ENCODE measurements at regions not wholly inside any gene's neighbourhood (a gene's known extent, or its start where the extent isn't known, plus 50 kb on each side); places are given as distances from the start of the nearest gene placed in this dataset.

DNA sequence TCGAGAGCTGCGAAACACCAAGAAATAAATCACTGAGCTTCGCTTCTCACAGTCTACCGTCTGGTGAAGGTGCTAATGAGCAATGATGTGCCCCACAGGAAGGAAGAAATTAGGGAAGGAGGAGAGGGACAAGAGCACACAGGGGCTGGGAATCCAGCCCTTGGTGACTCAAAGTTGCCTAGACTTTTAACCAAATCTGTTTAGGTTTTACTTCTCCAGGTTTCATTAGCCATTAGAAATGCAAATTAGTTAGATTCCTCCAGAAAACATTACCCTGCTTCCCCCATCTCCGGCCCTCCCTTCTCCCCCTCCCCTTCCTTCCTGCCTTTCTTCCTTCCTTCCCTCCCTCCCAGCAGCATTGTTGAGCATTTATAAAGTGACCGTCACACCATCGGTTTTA is 59.3 kb upstream of the UBE2E1 start:
- no peak overlapping the region for H3K4me3 ChIP-seq (ENCODE audit: low read length)
- no peaks in the 10 kb centered on the region for H3K9me3 ChIP-seq (ENCODE audit: low read length)
- no peak overlapping the region for H3K27ac ChIP-seq (ENCODE audit: low read length)
- H3K4me2 ChIP-seq (ENCODE audit: low read length) = no peak overlapping the region
- no peak overlapping the region for H2AFZ ChIP-seq (ENCODE audit: low read depth, low read length)
- no peaks in the 10 kb centered on the region for H3K36me3 ChIP-seq (ENCODE audit: insufficient read depth, low read length)
- peaks cover 23% of the 10 kb centered on the region for H3K27me3 ChIP-seq (ENCODE audit: insufficient read depth, low read depth, low read length)
- TF ChIP-seq EP300 (conservative IDR thresholded peaks at IDR 0.05; ENCODE audit: poor library complexity, severe bottlenecking) = no peak
- no peaks in the 10 kb centered on the region for H3K79me2 ChIP-seq (replicated peaks; ENCODE audit: insufficient read depth, low read length)
- H3K9me2 ChIP-seq (ENCODE audit: insufficient read depth, low read length) = no peaks in the 10 kb centered on the region
- H4K20me1 ChIP-seq (ENCODE audit: insufficient read depth) = no peaks in the 10 kb centered on the region
- no peak overlapping the region for H3K9ac ChIP-seq (ENCODE audit: low read length)
- no peaks in the 10 kb centered on the region for H3F3A ChIP-seq (ENCODE audit: insufficient read depth, low read length, poor library complexity, severe bottlenecking)

DNA sequence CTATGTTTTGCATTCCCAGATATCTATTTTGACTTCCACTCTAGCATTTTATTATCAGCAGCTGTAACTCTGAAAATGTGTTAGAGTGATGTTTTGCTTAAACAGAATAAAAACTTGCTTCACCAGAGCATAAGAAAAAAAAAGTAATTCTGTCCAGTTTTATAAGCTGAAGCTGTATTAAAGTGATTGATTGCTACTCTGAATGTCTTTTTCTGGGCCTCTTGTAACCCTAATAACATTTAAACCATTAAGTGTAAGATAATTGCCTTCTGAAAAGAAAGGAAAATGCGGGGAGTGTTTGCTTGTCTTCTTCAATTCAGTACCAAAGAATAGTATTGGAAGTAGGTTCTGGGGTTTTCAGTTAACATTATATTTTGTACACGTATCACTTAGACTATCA is 57.9 kb upstream of the UBE2E1 start:
- Histone ChIP-seq H3F3A (ENCODE audit: insufficient read depth, low read length, poor library complexity, severe bottlenecking) (no peaks in the 10 kb centered on the region), H4K20me1 (ENCODE audit: insufficient read depth) (no peaks in the 10 kb centered on the region), H3K79me2 (replicated peaks; ENCODE audit: insufficient read depth, low read length) (no peaks in the 10 kb centered on the region), H3K9ac (ENCODE audit: low read length) (no peak overlapping the region), H3K27me3 (ENCODE audit: insufficient read depth, low read depth, low read length) (peaks cover 12% of the 10 kb centered on the region), H3K9me3 (ENCODE audit: low read length) (no peaks in the 10 kb centered on the region), H3K4me2 (ENCODE audit: low read length) (no peak overlapping the region), H3K27ac (ENCODE audit: low read length) (no peak overlapping the region), H3K36me3 (ENCODE audit: insufficient read depth, low read length) (no peaks in the 10 kb centered on the region), H3K9me2 (ENCODE audit: insufficient read depth, low read length) (no peaks in the 10 kb centered on the region), H3K4me3 (ENCODE audit: low read length) (no peak overlapping the region), H2AFZ (ENCODE audit: low read depth, low read length) (no peak overlapping the region)
- TF ChIP-seq POLR2AphosphoS5 (IDR thresholded peaks at IDR 0.05) = no peak
- TF ChIP-seq RAD21 (conservative IDR thresholded peaks at IDR 0.05) = no peak
- no peak for TF ChIP-seq SMC3 (conservative IDR thresholded peaks at IDR 0.05; ENCODE audit: poor library complexity)
- no peak for TF ChIP-seq REST (IDR thresholded peaks at IDR 0.05; ENCODE audit: borderline replicate concordance)
- TF ChIP-seq MXI1 (conservative IDR thresholded peaks at IDR 0.05; ENCODE audit: poor library complexity, severe bottlenecking) = no peak
- TF ChIP-seq, protein P1, sequence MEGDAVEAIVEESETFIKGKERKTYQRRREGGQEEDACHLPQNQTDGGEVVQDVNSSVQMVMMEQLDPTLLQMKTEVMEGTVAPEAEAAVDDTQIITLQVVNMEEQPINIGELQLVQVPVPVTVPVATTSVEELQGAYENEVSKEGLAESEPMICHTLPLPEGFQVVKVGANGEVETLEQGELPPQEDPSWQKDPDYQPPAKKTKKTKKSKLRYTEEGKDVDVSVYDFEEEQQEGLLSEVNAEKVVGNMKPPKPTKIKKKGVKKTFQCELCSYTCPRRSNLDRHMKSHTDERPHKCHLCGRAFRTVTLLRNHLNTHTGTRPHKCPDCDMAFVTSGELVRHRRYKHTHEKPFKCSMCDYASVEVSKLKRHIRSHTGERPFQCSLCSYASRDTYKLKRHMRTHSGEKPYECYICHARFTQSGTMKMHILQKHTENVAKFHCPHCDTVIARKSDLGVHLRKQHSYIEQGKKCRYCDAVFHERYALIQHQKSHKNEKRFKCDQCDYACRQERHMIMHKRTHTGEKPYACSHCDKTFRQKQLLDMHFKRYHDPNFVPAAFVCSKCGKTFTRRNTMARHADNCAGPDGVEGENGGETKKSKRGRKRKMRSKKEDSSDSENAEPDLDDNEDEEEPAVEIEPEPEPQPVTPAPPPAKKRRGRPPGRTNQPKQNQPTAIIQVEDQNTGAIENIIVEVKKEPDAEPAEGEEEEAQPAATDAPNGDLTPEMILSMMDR (IDR thresholded peaks at IDR 0.05; ENCODE audit: poor library complexity, severe bottlenecking) = no peak
- TF ChIP-seq EP300 (conservative IDR thresholded peaks at IDR 0.05; ENCODE audit: poor library complexity, severe bottlenecking) = no peak
- no peak for TF ChIP-seq TAF1 (IDR thresholded peaks at IDR 0.05; ENCODE audit: low read depth)
- TF ChIP-seq EZH2 (IDR thresholded peaks at IDR 0.05; ENCODE audit: borderline replicate concordance, insufficient read depth, low read length, poor library complexity, severe bottlenecking) = no peak

Measured in neural cell (in vitro differentiated cells).